ENCODE measurements at regions not wholly inside any gene's neighbourhood (a gene's known extent, or its start where the extent isn't known, plus 50 kb on each side); places are given as distances from the start of the nearest gene placed in this dataset.

DNA sequence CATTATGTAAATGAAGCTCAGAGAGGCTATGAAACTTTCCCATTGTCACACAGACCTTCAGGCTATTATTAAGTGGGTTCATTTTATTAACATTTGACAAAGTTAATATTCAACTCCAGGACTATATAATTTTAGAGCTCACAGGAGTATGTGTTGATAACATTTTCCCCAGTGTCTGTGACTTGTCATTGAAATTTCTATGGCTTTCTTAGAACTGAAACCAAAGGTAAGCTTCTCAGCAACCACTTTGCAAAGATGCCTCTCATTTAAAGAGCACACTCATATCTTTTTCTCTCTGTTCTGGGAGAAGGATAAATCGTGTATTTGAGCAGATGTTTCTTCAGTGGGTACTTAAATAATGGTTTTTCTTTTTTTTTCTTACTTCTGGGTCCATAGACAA is 61.8 kb upstream of the LHCGR start:
- TF ChIP-seq, protein P1, sequence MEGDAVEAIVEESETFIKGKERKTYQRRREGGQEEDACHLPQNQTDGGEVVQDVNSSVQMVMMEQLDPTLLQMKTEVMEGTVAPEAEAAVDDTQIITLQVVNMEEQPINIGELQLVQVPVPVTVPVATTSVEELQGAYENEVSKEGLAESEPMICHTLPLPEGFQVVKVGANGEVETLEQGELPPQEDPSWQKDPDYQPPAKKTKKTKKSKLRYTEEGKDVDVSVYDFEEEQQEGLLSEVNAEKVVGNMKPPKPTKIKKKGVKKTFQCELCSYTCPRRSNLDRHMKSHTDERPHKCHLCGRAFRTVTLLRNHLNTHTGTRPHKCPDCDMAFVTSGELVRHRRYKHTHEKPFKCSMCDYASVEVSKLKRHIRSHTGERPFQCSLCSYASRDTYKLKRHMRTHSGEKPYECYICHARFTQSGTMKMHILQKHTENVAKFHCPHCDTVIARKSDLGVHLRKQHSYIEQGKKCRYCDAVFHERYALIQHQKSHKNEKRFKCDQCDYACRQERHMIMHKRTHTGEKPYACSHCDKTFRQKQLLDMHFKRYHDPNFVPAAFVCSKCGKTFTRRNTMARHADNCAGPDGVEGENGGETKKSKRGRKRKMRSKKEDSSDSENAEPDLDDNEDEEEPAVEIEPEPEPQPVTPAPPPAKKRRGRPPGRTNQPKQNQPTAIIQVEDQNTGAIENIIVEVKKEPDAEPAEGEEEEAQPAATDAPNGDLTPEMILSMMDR (IDR thresholded peaks at IDR 0.05) = no peak
- TF ChIP-seq POLR2A (IDR thresholded peaks at IDR 0.05) = no peak
- TF ChIP-seq POLR2AphosphoS5 (IDR thresholded peaks at IDR 0.05) = no peak
